DMS153 treated with DMSO at 0.1 percent for 48 hours (cell line): ENCODE measurements at regions not wholly inside any gene's neighbourhood (a gene's known extent, or its start where the extent isn't known, plus 50 kb on each side); places are given as distances from the start of the nearest gene placed in this dataset.
"Not testable (repeated sequence)": the region's sequence is repeated elsewhere in the genome, so short reads cannot be mapped to it uniquely, and the experiment has no call there.

Experiments used
- DNase-seq: peaks from one replicate; lab custom pipeline; 2025; ENCODE audit not compliant: unreplicated experiment; lab: John Stamatoyannopoulos, UW

DNA sequence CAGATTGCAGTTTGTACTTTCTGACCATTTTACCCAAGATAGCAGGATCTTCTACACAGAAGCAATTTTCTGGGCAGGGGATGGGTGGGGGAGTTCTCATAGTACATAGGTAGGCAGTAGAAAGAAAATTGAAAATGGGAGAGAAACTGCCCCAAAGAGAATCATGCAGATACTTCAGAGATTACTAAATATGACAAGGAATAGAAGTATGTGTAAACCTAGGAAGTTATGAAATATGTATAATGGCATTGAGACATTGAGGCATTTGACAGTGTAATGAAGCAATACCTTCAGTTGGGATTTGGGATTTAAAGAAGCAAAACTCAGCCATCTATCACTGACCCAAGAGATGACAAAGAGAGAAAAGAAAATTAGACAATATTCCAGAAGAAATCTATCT, 233.0 kb downstream of the PTN start:
- DNase-seq = no peak

DNA sequence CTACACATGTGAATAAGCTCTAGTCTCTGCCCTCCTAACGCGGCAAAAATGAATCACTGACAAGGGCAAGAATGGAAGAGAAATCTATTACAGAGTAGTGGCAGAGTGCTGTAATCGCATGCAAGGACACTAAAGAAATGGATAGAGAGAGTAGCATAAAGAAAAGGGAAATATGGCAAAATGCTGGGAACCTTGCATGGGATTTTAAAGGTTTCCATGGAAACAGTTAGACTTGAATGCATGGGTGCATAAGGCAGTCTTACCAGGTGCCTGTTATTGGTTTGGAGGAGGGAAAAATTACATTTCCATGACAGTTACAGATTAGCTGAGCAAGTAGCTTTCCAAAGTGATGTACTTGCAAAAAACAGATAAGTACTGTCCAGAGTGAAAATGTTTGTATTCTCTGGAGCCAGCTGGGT, 233.4 kb downstream of the PTN start:
- no peak for DNase-seq

DNA sequence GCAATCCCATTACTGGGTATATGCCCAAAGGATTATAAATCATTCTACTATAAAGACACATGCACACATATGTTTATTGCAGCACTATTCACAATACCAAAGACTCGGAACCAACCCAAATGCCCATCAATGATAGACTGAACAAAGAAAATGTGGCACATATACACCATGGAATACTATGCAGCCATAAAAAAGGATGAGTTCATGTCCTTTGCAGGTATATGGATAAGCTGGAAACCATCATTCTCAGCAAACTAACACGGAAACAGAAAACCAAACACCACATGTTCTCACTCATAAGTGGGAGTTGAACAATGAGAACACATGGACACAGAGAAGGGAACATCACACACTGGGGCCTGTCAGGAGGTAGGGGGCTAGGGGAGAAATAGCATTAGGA, 235.7 kb downstream of the PTN start:
- DNase-seq = not testable (repeated sequence)

DNA sequence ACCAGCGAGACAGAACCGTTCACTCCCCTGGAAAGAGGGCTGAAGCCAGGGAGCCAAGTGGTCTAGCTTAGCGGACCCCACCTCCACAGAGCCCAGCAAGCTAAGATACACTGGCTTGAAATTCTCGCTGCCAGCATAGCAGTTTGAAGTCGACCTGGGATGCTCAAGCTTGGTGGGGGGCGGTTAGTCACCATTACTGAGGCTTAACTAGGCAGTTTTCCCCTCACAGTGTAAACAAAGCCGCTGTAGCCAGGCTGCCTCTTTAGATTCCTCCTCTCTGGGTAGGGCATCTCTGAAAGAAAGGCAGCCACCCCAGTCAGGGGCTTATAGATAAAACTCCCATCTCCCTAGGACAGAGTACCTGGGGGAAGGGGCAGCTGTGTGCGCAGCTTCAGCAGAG, 235.1 kb downstream of the CHRM2 start:
- DNase-seq = not testable (repeated sequence)

DNA sequence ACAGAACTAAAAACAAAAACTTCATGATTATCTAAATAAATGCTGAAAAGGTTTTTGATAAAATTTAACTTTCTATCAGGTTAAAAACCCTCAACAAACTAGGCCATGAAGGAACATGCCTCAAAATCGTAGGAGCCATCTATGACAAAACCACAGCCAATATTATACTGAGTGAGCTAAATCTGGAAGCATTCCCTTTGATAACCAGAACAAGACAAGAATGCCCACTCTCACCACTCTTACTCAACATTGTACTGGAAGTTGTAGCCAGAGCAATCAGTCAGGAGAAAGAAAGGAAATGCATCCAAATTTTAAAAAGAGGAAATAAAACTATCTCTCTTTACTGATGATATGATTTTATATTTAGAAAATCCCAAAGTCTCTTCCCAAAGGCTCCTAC, 228.7 kb downstream of the CHRM2 start:
- DNase-seq = no peak

DNA sequence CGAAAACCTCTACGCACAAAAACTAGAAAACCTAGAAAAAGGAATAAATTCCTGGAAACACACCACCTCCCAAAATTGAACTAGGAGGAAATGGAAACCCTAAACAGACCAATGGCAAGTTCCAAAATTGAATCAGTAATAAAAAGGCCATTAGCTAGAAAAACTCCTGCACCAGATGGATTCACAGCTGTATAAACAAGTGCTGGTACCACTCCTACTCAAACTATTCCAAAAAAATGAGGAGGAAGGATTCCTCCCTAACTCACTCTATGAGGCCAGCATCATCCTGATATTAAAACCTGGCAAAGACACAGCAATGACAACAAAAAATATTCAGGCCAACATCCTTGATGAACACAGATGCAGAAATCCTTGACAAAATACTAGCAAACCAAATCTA, 228.2 kb downstream of the CHRM2 start:
- no peak for DNase-seq

DNA sequence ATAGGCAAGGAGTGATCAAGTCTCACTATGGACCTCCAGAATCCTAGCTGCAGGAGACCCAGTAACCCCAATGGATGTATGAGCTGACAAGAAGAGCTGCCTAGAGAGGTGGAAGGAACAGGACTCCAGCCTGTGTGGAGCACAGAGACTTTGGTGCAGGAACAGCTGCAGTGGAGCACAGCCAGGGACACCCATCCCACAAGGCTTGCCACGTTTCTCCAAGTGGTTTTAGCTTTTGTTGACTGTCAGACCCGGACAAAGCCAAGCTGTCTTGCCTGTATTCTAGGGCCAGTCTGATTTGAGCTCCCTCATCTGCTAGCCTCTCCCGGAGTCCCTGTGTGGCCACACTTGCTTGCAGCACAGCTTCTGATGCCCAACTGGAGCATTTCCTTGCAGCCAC, 224.7 kb downstream of the CHRM2 start:
- no peak for DNase-seq

DNA sequence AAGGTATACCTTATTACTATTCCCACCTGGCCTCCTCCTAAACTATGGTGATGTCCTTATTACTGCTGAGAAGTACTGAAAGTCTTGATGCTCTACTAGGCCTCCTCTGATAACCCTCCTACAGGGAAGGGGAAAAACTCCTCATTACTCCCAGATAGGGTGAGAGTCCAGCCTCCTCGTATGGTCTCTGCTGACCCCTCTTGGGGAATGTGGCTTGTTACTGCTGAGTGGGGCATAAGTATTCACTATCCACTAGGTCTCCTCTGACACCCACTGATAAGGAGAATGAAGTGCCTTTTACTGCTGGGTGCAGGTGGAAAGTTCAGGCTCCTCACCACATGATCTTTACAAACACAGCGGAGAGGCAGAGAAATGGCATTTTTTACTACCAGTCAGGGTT, 222.9 kb downstream of the CHRM2 start:
- DNase-seq = no peak

DNA sequence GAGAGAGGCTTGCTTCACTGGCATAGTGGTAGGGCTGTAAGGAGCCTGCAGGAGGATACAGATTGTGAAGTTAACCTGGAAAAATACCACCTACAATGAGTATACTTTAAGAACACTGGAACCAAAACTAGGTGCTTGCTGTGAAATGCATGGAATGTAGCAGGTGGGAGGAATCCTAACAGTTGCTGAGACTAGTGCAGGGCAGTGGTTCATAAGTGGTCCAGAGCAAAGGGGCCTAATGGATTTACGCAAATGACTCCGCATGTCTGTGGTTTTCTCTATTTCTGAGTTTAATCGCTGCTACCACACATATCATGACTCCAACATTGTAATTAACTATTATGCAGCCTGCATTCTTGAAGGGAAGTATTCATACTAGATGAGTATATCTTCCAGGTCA, 218.4 kb downstream of the CHRM2 start:
- DNase-seq = no peak

DNA sequence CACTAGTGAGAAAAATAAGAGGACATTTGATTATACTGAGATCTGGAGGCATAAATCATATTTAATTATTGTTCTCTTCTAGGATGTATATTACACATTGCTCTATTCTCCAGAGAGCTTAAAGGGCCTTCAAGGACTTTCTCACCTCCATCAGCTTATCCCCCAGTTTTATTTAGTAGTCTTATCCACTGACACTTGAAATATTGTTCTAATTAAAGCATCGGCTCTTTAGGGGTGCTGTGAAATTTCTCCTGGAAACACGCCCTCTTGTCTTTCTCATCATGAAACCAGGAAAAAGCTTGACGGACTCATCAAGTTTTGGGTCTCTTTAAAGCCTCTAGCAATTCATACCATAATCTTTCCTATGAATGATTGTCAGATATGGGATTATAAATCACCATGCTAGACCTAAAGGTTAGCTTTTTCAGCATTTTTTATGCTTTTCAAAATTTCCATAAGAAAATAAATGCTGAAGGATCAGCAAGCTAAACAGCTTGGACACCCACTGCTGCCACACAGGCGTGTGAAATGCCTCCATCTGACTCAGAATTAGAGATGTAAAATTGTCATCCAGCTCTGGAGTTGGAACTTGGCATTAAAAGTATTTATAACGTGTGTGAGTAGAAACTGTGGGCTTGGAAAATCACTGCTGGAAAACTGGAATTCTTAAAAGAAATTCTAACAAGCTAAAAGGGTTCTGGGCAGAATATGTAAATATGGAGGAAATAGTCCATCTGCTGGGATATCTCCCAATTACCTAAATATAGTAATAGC, 216.3 kb downstream of the CHRM2 start:
- DNase-seq = no peak

DNA sequence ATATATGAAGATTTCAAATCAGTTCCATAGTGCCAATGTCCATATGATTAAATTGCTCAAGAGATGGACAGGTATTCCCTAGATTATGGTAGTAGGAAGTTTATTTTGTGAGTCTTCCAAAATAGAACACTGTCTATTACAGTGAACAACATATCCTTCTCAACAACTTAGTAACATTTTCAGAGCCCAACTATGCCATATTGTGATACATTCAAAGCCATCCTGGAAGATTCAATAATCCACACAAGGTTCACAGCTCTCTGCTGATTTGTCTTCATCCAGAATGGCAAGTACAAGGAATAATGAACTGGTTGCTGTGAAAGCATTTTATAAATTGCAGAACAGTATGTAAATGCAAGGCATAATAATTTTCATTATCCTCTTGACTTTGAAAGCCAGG, 213.9 kb downstream of the CHRM2 start:
- no peak for DNase-seq

DNA sequence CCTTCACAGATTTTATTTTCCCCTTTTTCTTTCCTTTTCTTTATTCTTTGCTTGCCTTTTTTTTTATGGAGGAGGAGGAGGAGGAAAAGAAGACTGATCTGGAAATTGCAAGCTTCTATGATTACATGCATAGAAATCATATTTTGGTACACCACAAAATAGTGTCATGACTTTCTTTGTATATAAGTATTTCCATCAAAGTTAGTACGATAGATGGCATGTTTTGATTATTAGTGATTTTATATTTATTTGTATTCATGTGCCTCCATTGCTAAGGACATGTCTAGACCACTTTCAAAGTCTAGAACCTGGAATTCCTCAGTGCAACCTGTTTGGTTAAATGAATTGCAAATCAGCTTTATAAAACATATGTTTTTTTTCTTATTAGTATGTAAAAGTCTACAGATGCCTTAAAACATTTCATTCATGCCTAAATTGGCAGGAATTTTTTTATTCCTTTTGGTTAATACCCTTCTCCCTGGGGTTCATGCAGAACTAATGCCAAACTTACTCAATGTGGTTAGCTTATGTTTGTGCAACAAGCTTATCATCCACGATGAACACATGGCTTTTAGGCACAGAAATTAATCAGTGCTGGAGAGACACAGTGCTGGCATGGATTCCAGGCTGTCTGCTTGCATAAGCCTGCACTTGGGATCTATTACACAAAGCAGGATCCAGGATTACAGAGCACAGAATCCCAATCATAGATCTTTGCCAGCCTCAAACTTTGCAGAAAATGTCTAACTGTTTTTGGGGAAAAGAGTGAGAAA, 213.1 kb downstream of the CHRM2 start:
- DNase-seq = no peak

DNA sequence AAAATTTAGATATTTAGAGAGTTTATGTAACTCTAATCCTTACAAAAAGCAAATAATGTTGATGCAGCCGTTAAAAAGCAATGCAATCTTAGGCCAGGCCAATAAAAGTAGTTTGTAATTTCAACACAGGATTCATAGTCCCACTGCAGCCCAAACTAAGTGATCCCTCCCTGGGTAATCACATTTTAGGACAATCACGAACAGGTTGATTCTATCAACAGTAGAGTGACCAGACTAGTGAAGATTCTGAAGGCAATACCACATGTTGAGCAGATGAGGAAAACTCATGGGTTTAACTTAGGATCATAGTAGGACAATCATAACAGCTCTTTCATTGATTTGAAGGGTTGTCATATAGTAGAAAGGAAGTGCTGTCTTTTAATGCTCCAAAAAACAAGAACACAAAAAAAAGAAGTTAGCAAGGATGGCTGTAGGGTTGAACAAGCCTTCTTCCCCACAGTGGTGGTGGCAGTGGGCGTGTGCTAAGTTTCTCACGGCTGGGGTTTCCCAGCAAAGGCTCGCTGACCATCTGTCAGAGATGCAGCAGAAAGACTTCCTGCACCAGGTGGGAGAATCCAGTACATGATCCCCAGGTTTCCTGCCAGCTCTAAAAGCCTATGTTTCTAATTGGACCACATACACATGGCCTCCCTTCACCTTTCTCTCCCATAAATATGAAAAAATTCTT, 212.2 kb downstream of the CHRM2 start:
- DNase-seq = no peak

DNA sequence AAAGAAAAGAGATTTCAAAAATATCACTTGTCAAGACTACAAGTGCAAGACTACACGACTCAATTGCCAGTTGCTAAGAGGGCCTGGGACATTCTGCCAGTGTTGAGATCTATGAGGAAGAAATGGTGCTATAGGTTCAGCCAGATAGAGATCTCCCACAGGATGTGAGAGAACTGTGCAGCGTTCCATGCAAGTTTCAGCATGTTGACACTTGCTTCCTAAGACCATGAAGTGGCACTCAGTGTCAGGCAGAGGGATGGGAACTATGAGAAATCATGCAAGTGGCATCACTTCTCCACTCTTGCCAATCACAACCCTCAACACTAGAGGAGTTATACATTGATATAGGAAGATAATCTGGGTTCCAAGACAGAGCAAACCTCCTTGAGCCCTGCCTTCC, 210.3 kb downstream of the CHRM2 start:
- DNase-seq = no peak

DNA sequence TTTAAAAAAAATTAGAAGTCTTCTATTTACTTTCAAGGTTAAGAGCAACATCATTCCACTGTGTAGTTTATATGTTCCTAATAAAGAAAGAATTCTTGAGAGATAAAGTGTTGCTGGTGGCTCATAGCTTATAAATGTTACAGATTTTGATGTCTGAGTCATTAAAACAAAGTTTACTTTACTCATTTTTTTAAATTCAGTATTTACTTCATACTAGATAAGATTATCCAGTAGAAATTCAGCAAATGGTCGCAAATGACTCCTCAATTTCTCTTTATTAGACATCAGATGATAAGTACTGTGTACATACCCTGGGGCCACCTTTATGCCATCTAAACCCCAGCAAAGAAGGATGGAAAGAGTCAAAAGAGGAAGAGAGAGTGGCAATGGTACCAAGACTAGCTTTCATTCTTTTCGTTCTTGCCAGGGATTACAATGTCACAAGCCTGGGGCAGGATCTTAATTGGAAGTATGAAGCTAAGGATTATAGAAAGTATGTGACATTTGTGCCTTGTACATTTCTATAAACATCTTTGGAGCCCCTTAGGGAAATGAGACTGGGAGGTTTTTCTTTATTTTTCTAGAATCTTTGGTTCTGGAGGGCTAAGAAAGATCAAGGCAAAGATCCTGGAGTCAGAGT, 206.1 kb downstream of the CHRM2 start:
- no peak for DNase-seq

DNA sequence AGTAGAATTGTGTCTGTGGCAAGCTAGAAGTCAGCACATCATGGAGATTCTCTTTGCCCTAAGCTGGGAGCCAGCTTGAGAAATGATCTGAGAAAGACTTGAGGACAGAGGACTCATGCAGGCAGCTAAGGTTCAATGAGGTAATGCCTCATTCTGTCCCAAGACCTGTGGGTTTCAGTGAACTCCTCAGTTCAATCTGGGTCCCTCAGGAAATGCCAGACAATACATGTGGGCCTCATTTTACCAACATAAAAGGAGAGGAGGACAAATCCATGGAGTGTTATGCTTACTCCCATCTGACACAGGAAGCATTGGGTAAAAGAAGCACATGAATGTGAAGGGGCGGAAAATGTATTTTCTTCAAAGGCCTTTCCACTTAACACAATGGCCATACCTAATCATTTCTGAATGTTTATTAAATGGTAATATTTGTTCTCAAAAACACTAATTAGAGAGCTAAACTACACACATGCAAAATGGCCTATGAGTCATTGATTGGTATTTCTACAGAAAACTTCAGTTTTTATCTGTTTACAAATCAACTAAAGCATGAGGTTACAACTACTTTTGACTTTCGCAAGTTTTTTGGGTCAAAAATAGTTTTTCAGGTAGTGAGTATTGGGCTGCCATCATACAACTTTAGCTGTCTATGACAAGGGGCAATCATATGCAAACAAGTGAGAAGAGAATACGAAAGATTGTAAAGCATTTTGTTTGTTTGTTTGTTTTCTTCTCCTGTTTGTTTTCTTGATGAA, 205.3 kb downstream of the CHRM2 start:
- no peak for DNase-seq
